T1000 (cell line): ENCODE measurements at regions not wholly inside any gene's neighbourhood (a gene's known extent, or its start where the extent isn't known, plus 50 kb on each side); places are given as distances from the start of the nearest gene placed in this dataset.
"Not testable (repeated sequence)": the region's sequence is repeated elsewhere in the genome, so short reads cannot be mapped to it uniquely, and the experiment has no call there.

Experiments
- DNase-seq: peaks from one replicate; lab custom pipeline; 2025; ENCODE audit warnings: mixed read lengths; lab: John Stamatoyannopoulos, UW

GRCh38 chr10:84571146-84571545 is 242.8 kb downstream of the CCSER2 start:
- DNase-seq = no peak

GRCh38 chr10:84574102-84574501 is 245.7 kb downstream of the CCSER2 start:
- no peak for DNase-seq

DNA sequence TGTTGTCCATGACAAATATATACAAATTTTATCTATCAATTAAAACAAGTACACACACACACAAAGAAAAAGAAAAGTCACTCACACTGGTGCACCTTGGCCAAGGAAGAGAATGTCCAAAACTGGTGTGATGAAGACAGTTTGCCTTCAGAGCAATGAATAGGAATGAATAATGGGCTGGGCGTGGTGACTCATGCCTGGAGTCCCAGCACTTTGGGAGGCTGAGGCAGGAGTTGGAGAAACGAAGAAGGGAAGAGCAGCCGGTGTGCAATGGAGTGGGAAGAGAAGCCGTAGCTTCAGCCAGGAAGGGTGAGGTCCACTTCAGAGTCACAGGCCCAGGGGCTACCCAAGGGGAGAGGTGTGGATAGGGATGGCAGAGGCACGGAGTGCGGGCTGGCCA is 253.6 kb downstream of the CCSER2 start:
- no peak for DNase-seq

DNA sequence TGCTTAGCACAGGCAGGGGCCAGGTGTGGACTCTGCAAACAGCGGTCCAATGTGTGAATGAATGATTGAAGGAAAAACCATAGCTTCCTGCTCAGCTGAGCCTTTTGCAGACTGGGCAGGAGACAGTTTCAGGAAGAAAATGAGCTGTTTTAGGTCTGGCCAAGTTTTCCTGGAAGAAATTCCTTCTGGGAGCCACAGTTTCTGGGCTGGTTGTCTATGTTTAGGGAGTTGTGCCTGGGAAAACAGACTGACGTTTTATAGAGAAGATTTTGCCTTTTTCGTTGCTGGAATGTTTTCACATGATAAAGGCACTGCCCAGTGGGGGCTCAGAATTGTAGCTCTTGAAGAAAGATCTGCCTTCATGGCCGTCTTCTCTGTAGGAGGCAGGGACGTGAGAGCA is 255.1 kb downstream of the CCSER2 start:
- no peak for DNase-seq

DNA sequence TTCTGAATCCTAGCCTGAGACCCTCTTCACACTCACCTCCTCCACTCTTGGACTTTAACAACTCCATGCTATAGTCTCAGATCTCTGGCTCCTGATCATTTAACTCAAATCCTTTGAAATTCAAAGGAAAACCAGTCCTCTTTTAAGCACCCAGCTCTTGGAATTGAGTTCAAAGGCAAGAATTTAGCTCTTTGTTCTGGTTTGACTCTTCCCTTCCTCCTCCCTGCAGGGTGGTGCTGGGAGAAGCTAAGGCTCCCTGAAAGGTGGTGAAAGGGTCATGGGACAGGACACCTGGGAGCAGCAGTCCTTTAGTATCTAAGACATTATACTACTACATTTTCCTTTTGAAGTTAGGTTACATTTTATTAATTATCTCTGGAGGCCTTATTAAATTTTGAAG is 259.4 kb downstream of the CCSER2 start:
- no peak for DNase-seq

DNA sequence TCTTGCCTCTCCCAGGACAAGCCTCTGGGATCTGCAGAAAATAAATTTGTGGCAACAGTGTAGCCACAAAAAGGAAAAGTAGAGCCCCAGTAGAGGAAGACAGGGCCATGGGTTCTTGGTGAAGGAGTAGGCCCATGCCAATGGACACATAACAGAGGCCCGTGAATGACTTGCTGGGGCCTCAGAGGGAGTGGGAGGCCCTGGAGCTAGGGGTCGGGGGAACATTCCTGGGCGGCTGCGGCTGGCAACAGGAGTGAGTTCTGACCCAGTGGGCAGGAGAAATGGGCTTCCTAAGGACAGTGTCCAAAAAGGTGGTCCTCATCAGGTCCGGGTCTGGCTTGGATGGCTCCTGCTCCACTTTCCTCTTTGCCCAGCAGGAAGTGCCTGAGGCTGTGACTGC is 260.0 kb downstream of the CCSER2 start:
- DNase-seq = no peak

- no peak for DNase-seq
Measured at GRCh38 chr10:84588971-84589370, 260.6 kb downstream of the CCSER2 start.

GRCh38 chr10:84589526-84590205 is 261.3 kb downstream of the CCSER2 start:
- no peak for DNase-seq

DNA sequence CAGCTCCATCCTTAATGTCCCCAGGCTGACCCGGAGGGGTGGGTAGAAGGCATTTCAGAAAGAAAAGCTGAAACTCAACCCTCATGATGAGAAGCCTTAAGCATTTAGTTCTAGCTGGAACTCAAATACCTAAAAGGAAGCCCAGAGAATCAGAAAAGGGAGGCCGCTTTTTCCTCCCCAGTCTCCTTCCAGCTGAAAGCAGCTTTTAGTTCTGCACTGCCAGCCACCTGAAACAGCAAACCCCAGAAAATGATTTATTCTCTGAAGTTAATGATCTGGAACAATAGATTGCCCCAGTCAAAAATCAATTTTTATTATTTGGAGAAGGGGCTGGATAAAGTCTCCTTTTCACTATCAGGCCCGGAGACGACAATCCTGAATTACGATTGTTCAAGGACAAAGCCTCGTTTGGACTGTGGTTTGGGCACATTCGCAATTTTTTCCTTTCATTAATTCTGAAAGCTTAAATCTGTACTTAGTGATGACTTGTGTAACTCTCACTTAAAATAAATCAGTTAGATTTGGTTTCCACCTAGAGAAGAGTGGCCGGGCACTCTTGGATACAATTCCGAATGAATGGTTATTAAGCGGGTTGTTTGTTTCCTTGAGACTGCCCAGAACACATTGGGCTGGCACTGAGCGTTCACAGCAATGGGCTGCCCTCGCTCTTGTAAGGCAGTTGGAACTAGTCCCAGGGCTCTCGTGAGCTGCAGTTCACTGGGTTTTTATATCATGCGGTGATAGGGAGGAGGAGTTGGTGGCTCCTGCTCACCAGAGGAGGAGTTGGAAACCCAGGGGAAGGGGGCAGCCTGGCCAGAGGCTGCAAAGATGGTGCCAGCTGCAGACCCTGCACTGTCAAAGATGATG is 262.2 kb downstream of the CCSER2 start:
- no peak for DNase-seq

GRCh38 chr10:84593506-84593905 is 265.1 kb downstream of the CCSER2 start:
- no peak for DNase-seq

GRCh38 chr10:84596585-84596984 is 268.2 kb downstream of the CCSER2 start:
- DNase-seq = no peak

DNA sequence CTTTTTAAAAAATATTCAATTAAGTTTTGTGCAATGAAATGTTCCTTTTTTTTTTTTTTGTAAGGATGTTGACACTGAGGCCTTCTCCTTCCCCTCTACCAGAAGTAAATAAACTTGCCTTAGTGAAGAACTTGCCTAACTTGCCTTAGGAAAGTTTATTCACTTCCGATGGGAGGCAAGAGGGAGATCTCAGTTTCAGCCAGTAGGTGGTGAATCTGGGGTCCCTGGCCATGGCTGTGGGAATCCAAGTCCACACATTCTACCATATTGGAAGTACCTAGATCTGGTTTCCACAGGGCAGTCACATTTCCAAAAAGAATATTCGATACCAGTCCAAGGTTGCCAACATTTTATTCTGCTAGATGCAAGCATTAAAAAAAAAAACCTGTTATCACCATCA is 270.9 kb downstream of the CCSER2 start:
- DNase-seq = no peak

DNA sequence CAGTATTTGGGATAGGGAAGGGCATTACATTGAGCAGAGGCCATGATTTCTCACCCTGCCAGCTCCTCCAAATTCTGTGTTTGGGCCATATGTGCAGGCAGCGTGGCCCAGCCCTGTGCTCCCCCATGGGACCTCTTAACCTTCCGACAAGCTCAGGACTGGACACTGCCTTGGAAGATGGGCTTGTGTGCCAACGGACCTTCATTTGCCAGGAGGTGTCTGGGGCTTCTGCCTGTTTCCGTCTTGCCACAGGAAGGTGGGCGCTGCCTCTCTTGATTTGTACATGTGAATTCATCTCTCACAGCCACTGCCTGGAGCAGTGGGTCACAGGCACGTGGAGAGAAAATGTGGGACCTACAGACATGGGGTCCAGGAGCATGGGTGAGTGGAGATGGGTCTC is 272.6 kb downstream of the CCSER2 start:
- DNase-seq = no peak

DNA sequence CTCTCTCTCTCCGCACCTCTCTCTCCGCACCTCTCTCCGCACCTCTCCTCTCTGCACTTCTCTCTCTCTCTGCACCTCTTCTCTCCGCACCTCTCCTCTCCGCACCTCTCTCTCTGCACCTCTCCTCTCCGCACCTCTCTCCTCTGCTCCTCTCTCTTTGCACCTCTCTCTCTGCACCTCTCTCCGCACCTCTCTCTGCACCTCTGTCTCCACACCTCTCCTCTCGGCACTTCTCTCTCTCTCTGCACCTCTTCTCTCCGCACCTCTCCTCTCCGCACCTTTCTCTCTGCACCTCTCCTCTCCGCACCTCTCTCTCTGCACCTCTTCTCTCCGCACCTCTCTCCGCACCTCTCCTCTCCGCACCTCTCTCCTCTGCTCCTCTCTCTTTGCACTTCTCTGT is 274.2 kb downstream of the CCSER2 start:
- not testable (repeated sequence) for DNase-seq

GRCh38 chr10:84603971-84604370 is 275.6 kb downstream of the CCSER2 start:
- DNase-seq = no peak

DNA sequence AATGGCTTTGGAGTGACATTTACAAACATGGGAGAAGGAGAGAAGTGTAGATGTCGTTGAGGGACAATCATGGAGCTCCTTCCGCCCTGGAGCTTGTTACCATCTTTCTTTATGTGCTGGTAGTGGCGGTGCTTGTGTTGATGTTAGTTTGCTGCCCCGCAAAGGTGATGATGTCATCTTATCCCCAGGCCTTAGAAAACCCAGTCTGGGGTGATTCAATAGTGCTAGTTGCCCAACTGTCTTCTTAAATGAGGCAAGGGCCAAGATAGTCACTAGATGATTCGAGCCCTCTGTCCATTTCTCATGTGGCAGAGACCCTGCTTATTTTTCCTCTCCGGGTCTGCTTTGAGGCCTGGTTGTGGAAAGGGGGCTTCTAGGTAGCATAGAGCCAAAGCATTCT is 277.4 kb downstream of the CCSER2 start:
- peak; percentile 37 for DNase-seq

DNA sequence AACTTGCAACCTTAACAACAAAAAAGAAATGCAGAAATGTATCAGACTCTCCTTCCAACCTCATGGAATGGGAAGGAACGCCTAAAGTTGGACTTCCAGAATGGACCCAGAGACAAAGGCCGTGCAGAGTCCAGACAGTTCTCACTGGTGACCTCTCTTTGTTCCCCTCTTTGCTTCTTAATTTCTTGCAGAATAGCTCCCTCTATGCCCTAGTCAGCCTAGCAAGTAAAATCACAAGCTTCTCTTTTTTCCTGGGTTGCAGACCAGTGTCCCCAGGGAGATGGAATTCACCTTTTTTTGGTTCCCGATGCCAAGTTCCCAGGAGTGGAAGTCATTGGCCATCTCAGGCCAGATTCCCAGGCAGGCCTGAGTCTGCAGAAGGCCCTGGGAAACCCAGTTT is 278.0 kb downstream of the CCSER2 start:
- DNase-seq = no peak

DNA sequence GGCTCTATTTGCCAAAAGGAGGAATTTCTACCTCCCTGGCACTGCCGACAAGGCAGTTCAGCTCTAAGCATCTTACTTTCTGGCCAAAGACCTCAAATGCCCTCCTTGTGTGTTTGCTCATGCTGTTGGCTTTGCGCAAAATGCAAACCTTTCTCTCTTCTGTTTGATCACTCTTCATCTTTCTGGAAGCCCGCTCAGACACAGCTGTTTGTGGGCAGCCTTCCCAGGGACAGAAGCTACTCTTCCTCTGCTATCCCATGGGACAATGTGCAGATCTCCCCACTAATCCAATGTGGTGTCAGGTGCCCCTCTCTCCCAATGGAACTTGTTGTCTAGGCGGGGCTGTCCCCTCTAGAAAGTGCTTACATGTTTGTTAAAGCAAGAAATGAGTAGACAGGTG is 278.7 kb downstream of the CCSER2 start:
- no peak for DNase-seq

- DNase-seq = no peak
Measured at GRCh38 chr10:84607523-84607922, 279.1 kb downstream of the CCSER2 start.

- no peak for DNase-seq
Measured at GRCh38 chr10:84608126-84608525, 279.7 kb downstream of the CCSER2 start.

GRCh38 chr10:84613336-84614021 is 285.1 kb downstream of the CCSER2 start:
- DNase-seq = no peak

DNA sequence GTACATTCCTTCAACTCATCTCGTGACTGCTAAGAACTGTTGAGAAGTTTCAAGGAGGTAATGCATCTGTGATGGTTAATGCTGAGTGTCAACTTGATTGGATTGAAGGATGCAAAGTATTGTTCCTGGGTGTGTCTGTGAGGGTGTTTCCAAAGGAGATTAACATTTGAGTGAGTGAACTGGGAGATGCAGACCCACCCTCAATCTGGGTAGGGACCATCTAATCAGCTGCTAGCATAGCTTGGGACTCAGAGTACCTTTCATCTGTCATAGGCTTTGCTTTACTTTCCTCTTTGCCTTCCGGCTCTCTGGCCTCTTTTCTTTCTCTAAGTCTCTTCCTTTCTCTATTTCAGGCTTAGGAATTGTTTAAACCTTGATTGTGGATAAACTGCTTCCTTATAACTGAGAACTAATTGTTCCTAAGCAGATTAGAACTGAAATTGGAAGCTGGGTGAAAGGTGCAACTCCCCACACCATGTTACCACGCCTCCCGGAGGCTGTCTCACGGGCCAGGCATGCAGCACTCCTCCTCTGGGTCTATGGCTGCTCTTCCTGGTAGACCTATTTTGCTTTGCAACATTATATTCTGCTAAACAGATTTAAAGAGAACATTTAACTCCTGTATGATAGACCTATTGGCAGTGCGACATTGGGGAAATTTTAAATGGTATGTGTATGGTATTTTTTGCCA is 298.2 kb downstream of the CCSER2 start:
- DNase-seq = no peak
